GM12878 (cell line): ENCODE measurements at regions not wholly inside any gene's neighbourhood (a gene's known extent, or its start where the extent isn't known, plus 50 kb on each side); places are given as distances from the start of the nearest gene placed in this dataset.

ENCODE experiments used
- ATAC-seq: fragments of 200-7000 bp; cut with Tn5 transposase; 3 replicates; pipeline ENCODE4 v1.9.1; 2020; ENCODE audit warnings: mild to moderate bottlenecking, moderate library complexity
- BruUV-seq: library from RNA; stranded (reverse); fragments of 400-500 nt; replicated peaks from 2 replicates; lab custom pipeline; 2021; lab: Mats Ljungman, UMichigan
- CTCF ChIA-PET: fragments of 300-600 bp; sonication (Branson Sonifier 250); formaldehyde crosslinking; extraction: SDS; loops from one replicate; lab custom pipeline; 2021; ENCODE audit warnings: inconsistent platforms; lab: Yijun Ruan, JAX
- POLR2A ChIA-PET: fragments of 350-600 bp; formaldehyde crosslinking; extraction: SDS; loops from one replicate; lab custom pipeline; 2021; ENCODE audit warnings: inconsistent platforms; lab: Charles Lee
- RAD21 ChIA-PET: fragments of 300-600 bp; sonication (Branson Sonifier 250); formaldehyde crosslinking; loops from one replicate; lab custom pipeline; 2023; ENCODE audit warnings: antibody characterized with exemption; ENCODE audit not compliant: unreplicated experiment; lab: Charles Lee
- SMC1A ChIA-PET: fragments of 300-600 bp; sonication (Branson Sonifier 250); formaldehyde crosslinking; loops from one replicate; lab custom pipeline; 2023; ENCODE audit not compliant: unreplicated experiment, uncharacterized antibody; lab: Charles Lee
- DNase-seq: peaks from one replicate; pipeline ENCODE4 v3.0.0-alpha.2; 2011; ENCODE audit warnings: low read depth, low spot score
- FAIRE-seq: peaks from 3 replicates; lab custom pipeline; 2011; peaks lifted over from hg19 to GRCh38; lab: Jason Lieb, UNC
- H2AFZ ChIP-seq: 2 replicates; pipeline ENCODE4 v1.6.0; 2011; ENCODE audit warnings: low read depth, low read length, control low read depth; ENCODE audit not compliant: control insufficient read depth
- H3K27ac ChIP-seq: 2 replicates; pipeline ENCODE4 v1.5.1; 2011; ENCODE audit warnings: control low read depth; ENCODE audit not compliant: control insufficient read depth, insufficient read depth
- H3K27me3 ChIP-seq, 2 experiments: replicated peaks in 1 of 2; 2 replicates each; pipeline versions ENCODE4 v1.6.0 to v1.6.1; 2011; ENCODE audit warnings: low read length in 1 of 2; ENCODE audit not compliant: control insufficient read depth in 2 of 2, insufficient read depth in 2 of 2
- H3K36me3 ChIP-seq, 2 experiments: 2 replicates each; pipeline ENCODE4 v1.5.1; 2011; ENCODE audit warnings: low read length in 1 of 2; ENCODE audit not compliant: control insufficient read depth in 2 of 2, insufficient read depth in 2 of 2
- H3K4me1 ChIP-seq: 2 replicates; pipeline ENCODE4 v1.6.1; 2011; ENCODE audit warnings: mild to moderate bottlenecking, low read length, moderate library complexity, mixed read lengths; ENCODE audit not compliant: control insufficient read depth, insufficient read depth
- H3K4me2 ChIP-seq: 2 replicates; pipeline ENCODE4 v1.6.0; 2011; ENCODE audit warnings: control low read depth; ENCODE audit not compliant: control insufficient read depth, insufficient read depth
- H3K4me3 ChIP-seq: fragments of 200-600 bp; sonication (generic); 2 replicates; pipeline ENCODE4 v1.5.1; 2016
- H3K79me2 ChIP-seq: 2 replicates; pipeline ENCODE4 v1.6.0; 2011; ENCODE audit warnings: low read length; ENCODE audit not compliant: control insufficient read depth, insufficient read depth
- H3K9ac ChIP-seq: 2 replicates; pipeline ENCODE4 v1.8.0; 2011; ENCODE audit warnings: low read length, control low read depth, mixed read lengths; ENCODE audit not compliant: control insufficient read depth, insufficient read depth
- H3K9me3 ChIP-seq: replicated peaks from 3 replicates; pipeline ENCODE4 v1.5.1; 2011; ENCODE audit warnings: mild to moderate bottlenecking, low read length; ENCODE audit not compliant: control insufficient read depth, insufficient read depth
- H4K20me1 ChIP-seq: 2 replicates; pipeline ENCODE4 v1.6.0; 2011; ENCODE audit not compliant: control insufficient read depth, insufficient read depth
- CREB1 ChIP-seq: IDR thresholded peaks from 2 replicates; pipeline ENCODE4 v1.6.1; 2012; ENCODE audit warnings: low read depth, mild to moderate bottlenecking, inconsistent platforms
- IRF4 ChIP-seq: IDR thresholded peaks from 2 replicates; pipeline ENCODE4 v1.6.1; 2011; ENCODE audit warnings: low read depth, low read length
- JUND ChIP-seq: IDR thresholded peaks from 2 replicates; pipeline ENCODE4 v1.6.1; 2012; ENCODE audit warnings: low read depth, mild to moderate bottlenecking, low read length, improper control_type of control experiment, moderate library complexity
- MXI1 ChIP-seq: fragments of 150-350 bp; IDR thresholded peaks from 2 replicates; pipeline ENCODE4 v1.6.1; 2011; ENCODE audit warnings: low read depth, mild to moderate bottlenecking, inconsistent platforms, low read length, improper control_type of control experiment
- NKRF ChIP-seq: fragments of 450-650 bp; conservative IDR thresholded peaks from 2 replicates; pipeline ENCODE4 v1.6.1; 2017; ENCODE audit warnings: mild to moderate bottlenecking, moderate library complexity
- RAD21 ChIP-seq: IDR thresholded peaks from 2 replicates; pipeline ENCODE4 v1.6.1; 2011; ENCODE audit warnings: mild to moderate bottlenecking, low read depth, low read length, moderate library complexity; ENCODE audit not compliant: insufficient read depth
- WGBS: methylation state at CpG from one replicate; pipeline ENCODE4 v1.1.6; 2016; ENCODE audit warnings: low lambda C conversion rate; ENCODE audit not compliant: insufficient replicate concordance, insufficient coverage; ENCODE audit errors: missing lambda C conversion rate; 5-methylcytosine and 5-hydroxymethylcytosine counted together
- in situ Hi-C: fragments of 300-500 bp; cut with MboI; formaldehyde crosslinking; loops from 9 replicates; pipeline ENCODE4 v1.14.3; 2018; ENCODE audit warnings: mixed read lengths
- intact Hi-C: fragments of 100-400 bp; cut with micrococcal nuclease; formaldehyde crosslinking; loops from one replicate; pipeline ENCODE4 v1.14.2; 2022; ENCODE audit not compliant: unreplicated experiment
- TF ChIP-seq, protein P1 (sequence below), 3 experiments: IDR thresholded peaks in 2 of 3; conservative IDR thresholded peaks in 1 of 3; 2 replicates each; pipeline ENCODE4 v1.5.1; 2011; ENCODE audit warnings: low read depth in 3 of 3, low read length in 3 of 3, mild to moderate bottlenecking in 3 of 3, control low read depth in 2 of 3, moderate library complexity in 2 of 3, inconsistent platforms in 1 of 3, mixed read lengths in 1 of 3; ENCODE audit not compliant: control insufficient read depth in 2 of 3, insufficient read depth in 1 of 3; ENCODE audit errors: extremely low read depth in 1 of 3

GRCh38 chr12:11510671-11511070 lies 115.3 kb upstream of the PRB2 start (continued):
- TF ChIP-seq JUND (no peak), IRF4 (no peak), CREB1 (no peak)

DNA sequence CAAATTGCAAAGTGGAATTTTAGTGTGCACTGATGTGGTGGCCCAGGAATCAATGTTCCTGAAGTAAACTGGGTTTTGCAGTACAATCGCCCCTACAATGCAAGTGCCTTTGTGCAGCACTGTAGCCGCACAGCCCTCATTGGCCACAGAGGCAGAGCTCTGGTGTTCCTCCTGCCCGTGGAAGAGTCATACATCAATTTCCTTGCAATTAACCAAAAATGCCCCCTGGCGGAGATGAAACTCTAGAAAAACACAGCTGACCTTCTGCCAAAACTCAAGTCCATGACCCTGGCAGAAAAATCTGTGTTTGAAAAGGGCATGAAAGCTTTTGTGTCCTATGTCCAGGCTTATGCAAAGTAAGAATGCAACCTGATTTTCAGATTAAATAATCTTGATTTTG lies 117.9 kb upstream of the PRB2 start:
- Histone ChIP-seq H3K9ac (no peak overlapping the region), H3K36me3 (no peaks in the 10 kb centered on the region), H3K4me1 (no peaks in the 10 kb centered on the region), H3K79me2 (no peaks in the 10 kb centered on the region), H2AFZ (no peak overlapping the region), H3K4me2 (no peak overlapping the region), H4K20me1 (no peaks in the 10 kb centered on the region), H3K4me3 (no peak overlapping the region), H3K9me3 (no peaks in the 10 kb centered on the region), H3K27me3 (no peaks in the 10 kb centered on the region), H3K27ac (no peak overlapping the region)
- ATAC-seq = no peak
- intact Hi-C loops = no loop called here
- DNase-seq = no peak
- ChIA-PET POLR2A (interaction anchor here (1.1 kb wide), 1 partner anchor 10 kb away, joined by 3 read pairs; no protein-coding TSS in a partner anchor), CTCF (interaction anchor here (0.8 to 1.7 kb wide), 5 partner anchors 21 to 173 kb away, joined by 3 to 8 read pairs (median 4); no protein-coding TSS in a partner anchor), SMC1A (interaction anchor here (0.9 to 1.1 kb wide), 2 partner anchors 32 to 77 kb away, joined by 3 to 5 read pairs; no protein-coding TSS in a partner anchor), RAD21 (no interaction called here)
- TF ChIP-seq RAD21 (0 out of 2 replicates have a peak, but pooled peaks have one; percentile 22), MXI1 (no peak), NKRF (no peak)
- TF ChIP-seq, protein P1, sequence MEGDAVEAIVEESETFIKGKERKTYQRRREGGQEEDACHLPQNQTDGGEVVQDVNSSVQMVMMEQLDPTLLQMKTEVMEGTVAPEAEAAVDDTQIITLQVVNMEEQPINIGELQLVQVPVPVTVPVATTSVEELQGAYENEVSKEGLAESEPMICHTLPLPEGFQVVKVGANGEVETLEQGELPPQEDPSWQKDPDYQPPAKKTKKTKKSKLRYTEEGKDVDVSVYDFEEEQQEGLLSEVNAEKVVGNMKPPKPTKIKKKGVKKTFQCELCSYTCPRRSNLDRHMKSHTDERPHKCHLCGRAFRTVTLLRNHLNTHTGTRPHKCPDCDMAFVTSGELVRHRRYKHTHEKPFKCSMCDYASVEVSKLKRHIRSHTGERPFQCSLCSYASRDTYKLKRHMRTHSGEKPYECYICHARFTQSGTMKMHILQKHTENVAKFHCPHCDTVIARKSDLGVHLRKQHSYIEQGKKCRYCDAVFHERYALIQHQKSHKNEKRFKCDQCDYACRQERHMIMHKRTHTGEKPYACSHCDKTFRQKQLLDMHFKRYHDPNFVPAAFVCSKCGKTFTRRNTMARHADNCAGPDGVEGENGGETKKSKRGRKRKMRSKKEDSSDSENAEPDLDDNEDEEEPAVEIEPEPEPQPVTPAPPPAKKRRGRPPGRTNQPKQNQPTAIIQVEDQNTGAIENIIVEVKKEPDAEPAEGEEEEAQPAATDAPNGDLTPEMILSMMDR (IDR thresholded peaks at IDR 0.05 in 2 of 3, conservative IDR thresholded peaks at IDR 0.05 in 1 of 3; ENCODE audit: control insufficient read depth in 2 of 3, extremely low read depth in 1 of 3, insufficient read depth in 1 of 3, low read depth in 3 of 3, low read length in 3 of 3) = 0 out of 6 replicates have a peak, but pooled peaks of 1 of the 3 experiments have one; percentile 11
- 39% methylated on average over 4 of the region's 4 CpGs for WGBS
- no peak for FAIRE-seq
- in situ Hi-C loops = no loop called here
- no TSS peak for BruUV-seq
